GM19023 (cell line): ENCODE measurements at regions not wholly inside any gene's neighbourhood (a gene's known extent, or its start where the extent isn't known, plus 50 kb on each side); places are given as distances from the start of the nearest gene placed in this dataset.

ENCODE experiments used
- ATAC-seq: cut with Tn5 transposase; IDR thresholded peaks from one replicate; pipeline ENCODE4 v1.9.1; 2021; ENCODE audit warnings: mild to moderate bottlenecking, moderate library complexity; ENCODE audit not compliant: unreplicated experiment

DNA sequence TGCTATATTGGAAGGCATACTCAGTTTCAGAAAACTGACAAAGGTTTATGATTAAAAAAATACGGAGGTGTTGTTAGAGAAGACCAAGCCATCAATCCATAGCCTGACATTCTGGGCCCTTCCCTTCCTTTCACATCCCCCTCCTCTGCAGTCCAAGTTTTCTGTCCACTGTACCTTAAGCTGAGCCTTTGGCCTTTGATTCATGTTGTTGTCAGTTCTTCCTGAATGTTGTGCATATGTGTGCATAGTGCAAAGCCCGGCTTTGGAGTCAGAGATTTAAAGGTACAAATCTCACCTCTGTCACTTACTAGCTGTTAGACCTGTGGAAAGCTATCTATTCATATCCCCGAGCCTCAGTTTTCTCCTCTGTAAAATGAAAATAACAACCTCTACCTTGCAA, 104.9 kb upstream of the AGBL1 start:
- no peak for ATAC-seq

DNA sequence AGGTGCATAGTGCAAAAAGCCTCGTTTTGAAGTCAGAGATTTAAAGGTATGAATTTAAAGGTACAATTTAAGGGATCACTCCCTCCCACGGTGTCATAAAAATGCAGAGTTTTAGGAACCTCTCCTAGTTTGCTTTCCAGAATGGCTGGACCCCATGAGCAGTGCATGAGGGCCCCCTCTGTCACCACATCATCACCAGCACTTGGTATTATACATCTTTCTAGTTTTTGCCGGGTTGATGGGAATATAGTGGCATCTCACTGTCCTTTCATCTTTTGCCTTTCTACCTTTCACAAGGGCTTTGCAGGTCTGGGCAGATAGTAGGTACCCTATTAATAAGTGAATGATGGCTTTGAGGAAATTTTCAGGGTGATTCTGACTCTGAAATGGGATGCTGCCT, 103.6 kb upstream of the AGBL1 start:
- ATAC-seq, result no peak

DNA sequence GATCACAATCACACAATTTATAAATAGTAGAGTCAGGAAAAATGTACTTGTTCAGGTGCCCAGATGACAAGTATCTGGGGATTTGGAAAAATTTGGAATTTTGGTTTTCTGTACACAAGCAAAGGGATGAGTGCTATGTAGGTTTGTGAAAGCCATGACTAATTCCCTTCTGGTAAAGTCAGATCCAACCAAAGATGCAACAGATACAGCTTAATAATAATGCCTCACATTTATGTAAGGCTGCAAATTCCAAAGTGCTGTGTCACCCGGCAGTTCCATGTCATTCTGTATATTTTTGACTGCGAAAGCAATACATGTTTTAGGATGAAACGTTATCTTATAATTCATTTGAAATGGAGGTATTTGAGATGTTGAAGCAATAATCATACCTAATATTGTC, 102.7 kb upstream of the AGBL1 start:
- ATAC-seq, result no peak

DNA sequence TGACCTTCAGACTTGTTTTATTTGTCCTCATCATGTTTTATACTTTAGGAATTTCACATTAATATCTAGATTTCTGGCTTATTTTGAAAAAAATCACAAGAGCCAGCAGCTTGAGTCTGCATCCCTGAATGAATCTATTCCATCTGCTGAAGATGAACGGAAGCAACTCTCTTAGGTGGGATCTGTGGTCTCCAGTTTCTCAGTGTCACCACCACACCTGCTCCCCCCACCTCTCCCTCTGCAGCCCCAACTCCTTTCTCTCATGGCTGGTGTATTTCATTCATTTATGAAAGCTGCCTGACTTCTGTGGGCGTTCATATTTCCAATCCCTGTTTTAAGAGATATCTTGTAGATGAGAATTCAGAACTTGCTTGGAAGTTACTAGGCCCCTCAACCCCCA, 102.1 kb upstream of the AGBL1 start:
- ATAC-seq, result no peak

DNA sequence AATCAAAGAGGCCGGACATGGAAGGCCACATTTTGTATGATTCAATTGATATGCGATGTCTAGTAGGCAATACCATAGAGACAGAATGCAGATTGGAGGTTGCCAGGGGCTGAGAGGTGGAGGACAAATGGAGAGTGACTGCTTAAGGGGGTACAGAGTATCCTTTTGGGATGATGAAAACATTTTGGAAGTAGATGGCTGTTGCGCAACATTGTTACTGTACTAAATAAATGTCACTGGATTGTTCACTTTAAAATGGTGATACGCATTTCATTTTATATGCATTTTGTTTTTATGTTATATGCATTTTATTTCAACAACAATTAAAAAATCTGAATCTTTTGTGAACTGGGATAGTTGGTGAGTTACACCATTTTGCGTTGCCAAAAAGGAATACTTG, 99.7 kb upstream of the AGBL1 start:
- ATAC-seq, result no peak

DNA sequence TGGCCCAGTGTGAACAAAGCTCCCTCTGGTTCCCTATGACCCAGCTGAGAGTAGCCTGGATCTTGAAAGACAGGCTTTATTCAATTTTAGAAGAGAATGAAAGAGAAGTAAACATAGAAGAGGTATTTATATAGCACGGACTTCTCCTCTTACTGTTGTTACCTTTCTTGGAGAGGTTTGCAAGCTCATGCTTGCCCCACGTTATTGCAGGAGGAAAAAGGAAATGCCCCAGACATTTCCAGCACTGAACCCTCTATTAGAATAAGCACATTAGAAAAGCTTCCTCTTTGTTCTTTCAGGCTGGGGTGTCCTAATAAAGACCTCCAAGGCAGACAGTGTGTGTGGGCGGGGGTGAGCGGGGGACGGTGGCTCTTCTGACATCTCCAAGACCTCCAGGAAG, 98.7 kb upstream of the AGBL1 start:
- no peak for ATAC-seq

DNA sequence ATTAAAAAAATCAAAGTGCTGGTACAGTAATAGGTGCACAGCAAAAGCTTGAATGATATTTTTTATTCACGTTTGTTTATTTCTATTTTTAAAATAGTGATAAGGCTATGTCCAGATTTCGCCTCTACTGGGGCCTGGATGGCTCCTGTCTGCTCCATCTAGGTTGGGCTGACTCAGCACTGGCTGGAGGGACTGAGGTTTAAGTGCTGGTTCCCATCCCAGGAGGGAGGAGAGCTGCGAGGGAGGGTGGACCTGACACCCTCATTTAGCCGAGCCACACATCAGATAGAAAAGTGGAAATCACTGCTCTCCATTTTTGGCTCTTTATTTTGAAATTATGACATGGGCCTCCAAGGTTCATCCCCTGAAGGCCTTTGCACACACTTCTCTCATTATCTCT, 95.4 kb upstream of the AGBL1 start:
- no peak for ATAC-seq

DNA sequence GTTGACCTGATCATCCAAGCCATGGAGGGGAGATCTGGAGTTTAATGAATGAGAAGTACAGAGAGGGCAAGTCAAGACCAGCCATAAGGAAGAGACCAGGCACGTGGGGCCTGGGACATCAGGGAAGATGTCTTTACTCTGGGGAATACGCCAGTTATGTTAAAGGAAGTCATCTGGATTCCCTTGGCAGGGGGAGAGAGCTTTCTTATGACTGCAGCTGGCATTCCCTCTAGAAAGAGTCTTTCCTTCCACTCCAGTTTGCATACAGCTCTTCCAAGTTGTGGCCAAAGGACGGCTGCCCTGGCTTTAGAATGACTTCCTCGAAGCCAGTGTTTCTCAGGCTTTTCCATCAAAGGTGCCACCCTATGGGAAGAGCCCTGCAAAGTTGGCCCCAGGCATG, 93.6 kb upstream of the AGBL1 start:
- ATAC-seq, result no peak

DNA sequence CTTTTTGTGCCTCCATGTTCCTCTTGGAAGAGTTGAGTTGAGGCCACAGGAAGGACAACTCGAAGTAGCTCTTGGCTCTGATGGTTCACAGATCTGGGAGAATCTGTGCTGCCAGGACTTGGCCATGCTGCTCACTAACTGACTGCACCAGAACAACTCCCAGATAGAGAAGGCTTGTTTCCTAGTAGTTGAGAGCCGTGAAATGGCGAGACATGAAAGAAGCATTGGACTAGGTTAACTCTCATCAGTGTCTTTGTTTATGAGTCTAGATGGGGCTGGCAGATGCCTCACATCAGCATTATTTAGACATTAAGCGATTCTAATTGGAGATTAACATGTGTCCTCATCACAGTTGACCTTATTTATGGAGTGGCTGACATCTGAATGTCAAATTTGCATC, 92.9 kb upstream of the AGBL1 start:
- ATAC-seq, result no peak

DNA sequence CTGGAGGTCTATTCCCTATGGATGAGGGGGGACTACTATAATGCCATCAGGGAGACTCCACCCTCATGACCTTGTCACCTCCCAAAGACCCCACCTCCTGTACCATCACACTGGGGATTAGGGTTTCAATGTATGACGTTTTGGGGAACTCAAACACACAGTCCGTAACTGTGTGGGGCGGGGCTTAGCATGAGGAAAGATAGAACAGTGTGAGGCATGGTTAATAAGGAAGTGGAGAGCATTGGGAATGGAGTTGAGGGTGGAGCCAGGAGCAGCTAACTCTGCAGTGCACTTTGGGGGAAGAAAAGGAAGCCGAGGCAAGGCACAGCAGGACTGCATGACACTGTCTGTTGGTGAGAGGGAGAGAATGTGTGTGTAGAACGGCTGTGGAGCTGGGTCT, 90.9 kb upstream of the AGBL1 start:
- no peak for ATAC-seq

DNA sequence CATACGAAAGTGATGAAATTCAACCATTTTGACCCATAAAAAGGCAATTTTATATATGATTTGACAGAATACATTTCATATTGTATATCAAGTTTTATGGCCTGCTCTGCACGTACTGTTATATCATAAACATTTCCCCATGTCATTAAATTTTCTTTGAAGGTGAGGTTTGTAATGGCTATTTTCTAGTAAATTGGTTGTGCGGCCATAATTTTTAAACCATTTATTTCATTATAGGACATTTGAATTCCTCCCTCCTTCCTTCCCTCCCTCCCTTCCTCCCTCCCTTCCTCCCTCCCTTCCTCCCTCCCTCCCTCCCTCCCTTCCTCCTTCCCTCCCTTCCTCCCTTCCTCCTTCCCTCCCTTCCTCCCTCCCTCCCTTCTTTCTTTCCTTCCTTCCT, 87.4 kb upstream of the AGBL1 start:
- no peak for ATAC-seq

DNA sequence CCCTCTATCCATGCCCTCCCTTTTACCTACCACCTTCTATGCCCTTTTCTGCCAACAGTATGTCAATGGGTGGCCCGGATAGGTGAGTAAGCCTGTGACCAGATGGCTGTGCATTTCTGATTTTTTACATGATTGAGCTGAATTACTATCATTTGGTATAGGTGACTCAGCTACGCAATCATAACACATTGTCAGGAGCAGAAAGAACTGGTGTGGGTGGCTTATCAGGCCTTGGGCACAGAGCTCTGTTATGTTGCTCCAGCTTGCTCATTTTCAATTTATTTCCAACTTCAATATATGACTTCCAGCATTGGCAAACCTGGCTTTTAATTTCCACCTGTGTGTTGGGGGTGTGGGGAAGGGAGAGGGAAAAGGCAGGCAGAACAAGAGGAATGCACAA, 86.6 kb upstream of the AGBL1 start:
- ATAC-seq, result no peak

DNA sequence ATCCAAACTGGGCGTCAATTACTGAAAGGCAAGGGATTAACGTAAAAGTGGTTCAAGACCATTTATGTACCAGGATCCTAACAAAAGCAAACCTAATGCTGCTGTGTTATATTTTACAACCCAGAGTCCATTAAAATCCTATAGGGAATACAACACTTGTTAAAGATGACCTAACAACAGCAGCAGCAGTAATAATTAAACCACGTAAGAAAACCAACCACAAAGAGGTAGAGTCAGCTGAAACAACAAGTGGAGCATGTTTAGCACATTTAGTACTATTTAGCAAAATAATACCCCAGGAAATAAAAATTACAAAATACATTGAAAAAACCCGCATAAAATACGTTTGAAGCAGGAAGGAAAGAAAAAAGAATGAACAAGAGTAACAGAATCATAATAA, 82.1 kb upstream of the AGBL1 start:
- no peak for ATAC-seq

DNA sequence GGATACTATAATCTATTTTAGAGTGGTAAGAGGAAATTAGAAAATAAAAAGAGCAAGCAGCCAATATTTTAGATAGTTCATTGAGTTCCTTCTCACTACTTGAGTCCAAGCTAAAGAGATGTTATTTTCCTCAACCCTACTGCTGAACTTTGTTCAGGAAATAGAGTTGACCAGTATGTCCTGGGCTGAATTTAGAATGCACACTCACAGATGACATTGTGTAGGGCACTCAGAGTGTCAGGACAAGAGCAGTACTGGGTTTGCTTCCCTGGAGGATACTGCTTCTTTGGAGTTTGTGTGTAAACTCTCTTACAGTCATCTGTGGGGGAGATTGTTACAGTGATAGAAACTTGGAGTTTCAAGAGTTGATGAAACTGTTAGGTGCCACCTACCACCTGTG, 80.0 kb upstream of the AGBL1 start:
- no peak for ATAC-seq

DNA sequence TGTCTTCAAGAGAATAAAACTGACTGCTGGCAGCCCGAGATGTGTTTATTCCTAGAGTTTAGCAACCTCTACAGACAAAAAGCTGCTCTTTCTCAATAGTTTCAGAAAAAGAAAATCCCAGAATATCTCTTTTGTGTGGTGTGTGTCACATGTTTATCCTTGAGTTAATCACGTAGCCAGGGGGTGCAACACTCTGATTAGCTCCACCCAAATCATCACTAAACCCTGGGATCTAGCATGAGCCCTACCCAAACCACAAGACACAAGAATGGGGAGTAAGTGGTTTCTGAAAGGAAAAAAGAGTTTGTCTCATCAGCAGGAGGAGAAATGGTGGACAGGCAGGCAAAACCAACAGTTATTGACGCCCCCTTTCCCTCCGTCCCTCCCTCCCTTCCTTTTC, 78.5 kb upstream of the AGBL1 start:
- ATAC-seq, result no peak

DNA sequence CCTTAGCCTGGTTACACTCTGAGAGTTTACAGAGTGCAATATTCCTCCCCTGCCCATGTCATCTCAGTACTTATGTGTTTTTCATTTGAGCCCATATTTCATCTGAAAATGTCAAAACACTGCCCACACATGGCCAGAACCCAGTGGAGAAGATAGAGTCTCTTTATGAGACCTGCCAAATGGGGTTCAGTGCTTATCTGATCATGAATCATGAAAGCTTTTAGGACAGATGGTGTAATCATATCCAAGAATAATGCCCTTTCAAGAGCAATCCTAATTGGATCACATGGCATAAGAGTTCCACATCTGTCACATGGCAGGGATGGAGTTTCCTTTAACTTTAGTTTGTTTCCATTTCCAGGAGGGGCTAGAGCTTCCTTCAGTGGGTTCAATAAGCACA, 77.2 kb upstream of the AGBL1 start:
- ATAC-seq, result no peak

DNA sequence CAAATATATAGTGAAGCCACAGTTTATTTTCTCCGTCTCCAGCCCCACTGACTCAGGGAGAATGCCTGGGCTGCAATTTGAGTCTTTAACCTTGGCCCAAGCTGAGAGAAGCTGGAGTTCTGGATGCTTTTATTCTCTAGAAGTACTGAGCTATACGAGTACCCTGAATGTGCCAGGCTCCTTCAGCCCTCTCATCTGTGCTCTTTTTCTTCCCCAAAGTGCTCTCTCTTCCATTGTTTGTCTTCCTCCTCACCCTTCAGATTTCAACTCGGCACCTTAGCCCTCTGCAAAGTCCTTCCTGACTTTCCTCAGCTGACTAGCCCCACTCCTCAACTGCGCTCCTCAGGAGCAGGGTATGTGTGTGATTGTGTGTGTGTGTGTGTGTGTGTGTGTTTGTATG, 75.6 kb upstream of the AGBL1 start:
- ATAC-seq, result no peak

DNA sequence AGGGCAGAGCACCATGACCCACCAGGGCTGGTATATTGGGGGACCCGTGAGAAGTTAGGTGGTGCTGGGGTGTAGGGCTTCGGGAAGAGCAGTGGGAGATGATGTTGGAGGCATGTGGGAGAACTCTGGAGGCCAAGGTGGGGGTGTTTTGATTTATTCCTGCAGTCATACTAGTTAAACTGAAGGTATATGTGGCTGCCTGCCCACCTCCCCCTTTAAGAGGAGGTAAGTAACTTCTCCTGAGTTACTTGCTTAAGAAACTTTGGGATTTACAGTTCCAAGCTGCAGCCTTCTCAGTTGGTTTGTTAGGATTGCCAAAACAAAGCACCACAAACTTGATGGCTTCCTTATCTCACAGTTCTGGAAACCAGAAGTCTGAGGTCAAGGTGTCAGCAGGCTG, 73.1 kb upstream of the AGBL1 start:
- no peak for ATAC-seq

DNA sequence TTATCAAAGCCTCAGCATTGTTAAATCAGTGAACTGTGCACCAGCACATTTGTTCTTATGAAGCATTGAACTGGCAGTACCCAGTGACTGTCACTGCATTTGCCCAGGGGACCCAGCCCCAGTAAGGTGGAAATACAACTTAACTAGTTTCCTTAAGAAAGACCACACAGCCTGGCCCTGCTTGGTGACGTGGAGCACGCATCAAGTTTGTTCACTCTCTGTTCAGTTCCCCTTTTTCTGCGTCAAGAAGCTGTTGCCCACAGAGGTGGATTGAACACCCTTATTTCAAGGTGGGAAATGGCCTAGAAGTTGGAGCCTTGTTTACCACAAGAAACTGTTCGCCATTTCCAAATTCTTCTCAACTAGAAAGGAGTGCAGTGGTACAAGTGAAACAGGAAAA, 69.9 kb upstream of the AGBL1 start:
- no peak for ATAC-seq

DNA sequence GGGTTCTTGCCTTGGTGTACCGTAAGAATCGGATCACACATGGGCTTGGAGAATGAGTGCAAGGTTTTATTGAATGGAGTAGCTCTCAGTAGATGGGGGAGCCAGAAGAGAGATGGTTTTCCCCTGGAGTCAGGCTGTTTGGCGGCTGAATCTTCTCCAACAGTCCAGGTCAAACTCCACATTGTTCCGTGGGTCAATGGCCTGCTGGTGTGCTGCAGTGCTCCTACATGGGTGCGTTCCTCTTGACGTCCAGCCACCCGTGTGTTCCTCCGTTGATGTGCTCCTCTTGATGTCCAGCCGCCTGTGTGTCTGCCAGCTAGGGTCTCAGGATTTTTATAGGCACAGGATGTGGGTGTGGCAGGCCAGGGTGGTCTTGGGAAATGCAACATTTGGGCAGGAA, 69.3 kb upstream of the AGBL1 start:
- ATAC-seq, result no peak

DNA sequence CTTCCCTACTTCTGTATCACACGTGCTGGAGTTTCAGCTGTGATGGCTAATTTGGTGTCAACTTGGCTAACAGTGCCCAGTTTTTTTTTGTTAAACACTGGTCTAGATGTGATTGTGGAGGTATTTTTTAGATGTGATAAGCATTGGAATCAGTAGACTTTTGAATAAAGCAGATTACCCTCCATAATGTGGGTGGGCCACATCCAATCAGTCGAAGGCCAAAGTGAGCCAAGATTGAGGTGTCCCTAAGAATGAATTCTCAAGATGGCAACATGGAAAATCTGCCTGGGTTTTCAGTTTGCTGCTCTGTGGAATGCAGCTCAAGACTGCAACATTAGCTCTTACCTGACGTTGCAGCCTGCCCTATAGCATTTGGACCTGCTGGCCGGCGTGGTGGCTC, 68.8 kb upstream of the AGBL1 start:
- no peak for ATAC-seq

DNA sequence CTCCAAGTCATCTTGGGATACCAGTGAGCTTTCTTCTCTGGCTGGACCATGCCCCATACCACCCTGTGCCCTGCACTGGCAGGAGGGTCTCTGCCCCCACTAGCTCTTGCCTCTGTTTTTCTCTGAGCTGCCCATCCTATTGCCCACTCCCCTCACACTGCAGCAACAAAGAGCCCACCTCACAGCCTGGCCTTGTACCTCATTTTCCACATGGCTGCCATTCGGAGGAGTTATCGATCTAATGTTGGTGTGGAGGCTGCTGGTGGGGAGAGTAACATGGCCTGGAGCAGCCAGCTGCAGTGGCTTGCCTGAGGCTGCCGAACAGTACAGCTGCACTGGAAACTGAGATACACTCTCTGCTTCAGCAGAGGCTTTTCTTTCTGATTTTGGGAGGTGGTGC, 65.7 kb upstream of the AGBL1 start:
- no peak for ATAC-seq

DNA sequence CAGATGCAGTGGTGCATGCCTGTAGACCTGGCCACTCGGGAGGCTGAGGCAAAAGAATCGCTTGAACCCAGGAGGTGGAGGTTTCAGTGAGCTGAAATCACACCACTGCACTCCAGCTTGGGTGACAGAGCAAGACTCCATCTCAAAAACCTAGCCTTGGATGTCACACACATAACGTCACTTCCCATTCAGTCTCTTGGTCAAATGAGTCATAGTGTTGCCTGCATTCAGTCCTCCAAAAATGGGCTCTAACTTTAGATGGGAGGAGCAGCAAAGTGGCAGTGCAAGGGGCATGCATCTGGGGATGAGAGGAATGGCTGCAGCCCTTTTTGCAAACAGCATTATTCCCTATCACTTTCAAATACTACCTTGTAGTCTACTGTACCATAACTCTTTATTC, 62.9 kb upstream of the AGBL1 start:
- ATAC-seq, result no peak

DNA sequence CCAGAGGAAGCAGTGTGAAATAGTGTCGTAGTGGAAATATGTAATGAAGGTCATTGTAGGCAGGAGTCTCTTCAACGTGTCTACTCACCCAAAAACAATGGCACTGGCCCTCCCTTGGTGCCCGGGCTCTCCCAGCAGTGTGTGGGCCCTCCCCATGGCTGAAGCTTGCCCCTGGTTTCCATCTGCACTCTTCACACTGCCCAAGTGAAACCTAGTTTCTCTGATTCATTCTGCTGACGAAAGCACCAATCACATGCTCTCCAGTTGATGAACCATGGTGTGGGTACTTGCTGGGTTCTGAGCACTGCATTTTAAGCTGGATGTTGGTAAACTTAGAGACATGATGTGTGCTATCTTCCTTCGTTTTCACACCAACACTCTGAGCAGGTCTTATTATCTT, 61.0 kb upstream of the AGBL1 start:
- ATAC-seq, result no peak
